HG03520 (cell line): ENCODE measurements at regions not wholly inside any gene's neighbourhood (a gene's known extent, or its start where the extent isn't known, plus 50 kb on each side); places are given as distances from the start of the nearest gene placed in this dataset.

ENCODE experiments used
- ATAC-seq: cut with Tn5 transposase; IDR thresholded peaks from one replicate; pipeline ENCODE4 v1.9.1; 2021; ENCODE audit warnings: mild to moderate bottlenecking, moderate library complexity; ENCODE audit not compliant: unreplicated experiment

DNA sequence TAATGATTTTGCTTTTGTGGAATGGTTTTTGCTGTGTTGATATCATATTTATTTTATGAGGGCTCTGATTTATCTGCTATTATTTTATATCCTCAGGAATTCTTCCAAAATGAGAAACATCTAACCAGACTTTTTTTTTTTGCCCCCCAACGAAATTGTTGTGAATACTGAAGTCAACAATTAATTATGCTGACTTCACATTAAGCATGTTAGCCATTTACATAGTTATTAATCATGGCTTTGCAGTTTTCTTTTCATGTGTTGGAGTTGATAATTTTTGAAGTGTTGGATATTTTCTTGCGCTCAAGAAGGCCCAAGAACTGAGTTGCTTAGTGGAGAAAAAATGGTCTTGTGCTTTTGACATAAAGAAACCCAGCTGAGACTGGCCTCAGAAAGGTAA, 246.6 kb upstream of the CRY1 start:
- ATAC-seq, result no peak

DNA sequence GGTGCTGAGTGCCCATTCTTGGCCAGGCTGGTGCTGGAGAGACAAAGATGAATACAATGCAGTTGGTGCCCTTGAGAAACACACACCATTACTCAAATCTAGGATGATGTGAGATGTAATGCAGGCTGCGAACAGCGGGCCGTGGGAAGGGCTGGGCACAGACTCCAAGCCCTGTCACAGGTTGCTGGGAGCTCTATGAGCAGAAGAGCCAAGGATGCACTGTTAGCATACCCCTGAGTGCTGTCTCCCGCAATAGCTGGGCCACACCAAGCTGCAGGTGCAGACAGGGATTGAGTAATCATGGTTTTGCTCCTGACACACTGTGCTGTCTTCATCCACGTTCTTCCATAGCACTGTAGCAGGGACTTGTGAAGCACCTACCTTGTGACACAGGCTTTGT, 247.5 kb upstream of the CRY1 start:
- no peak for ATAC-seq

DNA sequence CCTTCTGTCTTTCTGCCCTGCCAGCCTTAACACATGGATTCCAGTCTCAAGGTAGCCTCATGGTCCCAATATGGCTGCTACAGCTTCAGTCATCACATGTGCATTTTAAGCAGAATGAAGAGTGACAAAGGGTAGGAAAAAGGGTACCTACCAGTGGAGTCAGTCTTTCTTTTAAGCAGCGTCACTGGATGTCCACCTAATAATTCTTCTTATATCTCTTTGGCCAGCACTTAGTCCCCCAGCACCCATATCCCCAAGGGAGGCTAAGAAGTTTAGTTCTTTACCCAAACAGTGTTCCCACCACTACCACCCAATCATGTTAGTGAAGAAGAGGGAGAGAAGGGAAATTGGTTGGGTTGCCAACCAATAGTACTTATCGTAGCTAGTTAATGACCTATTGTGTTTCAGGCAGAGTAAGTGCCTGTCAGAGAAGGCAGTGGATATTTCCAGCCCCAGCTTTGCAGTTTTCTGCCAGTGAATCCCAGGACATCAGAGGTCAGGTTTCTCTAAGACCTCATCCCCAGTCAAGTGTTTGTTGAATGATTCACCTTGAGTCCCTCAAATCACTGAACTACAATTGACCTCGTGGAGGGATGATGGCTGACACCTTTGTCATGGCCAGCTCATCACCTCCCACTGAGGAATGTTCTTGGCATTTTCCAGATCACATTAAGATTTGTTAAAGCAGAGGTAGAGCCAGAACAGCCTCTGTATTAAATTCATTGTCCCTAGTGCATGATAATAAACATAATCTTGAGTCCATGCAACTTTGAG, 250.9 kb upstream of the CRY1 start:
- ATAC-seq, result no peak

DNA sequence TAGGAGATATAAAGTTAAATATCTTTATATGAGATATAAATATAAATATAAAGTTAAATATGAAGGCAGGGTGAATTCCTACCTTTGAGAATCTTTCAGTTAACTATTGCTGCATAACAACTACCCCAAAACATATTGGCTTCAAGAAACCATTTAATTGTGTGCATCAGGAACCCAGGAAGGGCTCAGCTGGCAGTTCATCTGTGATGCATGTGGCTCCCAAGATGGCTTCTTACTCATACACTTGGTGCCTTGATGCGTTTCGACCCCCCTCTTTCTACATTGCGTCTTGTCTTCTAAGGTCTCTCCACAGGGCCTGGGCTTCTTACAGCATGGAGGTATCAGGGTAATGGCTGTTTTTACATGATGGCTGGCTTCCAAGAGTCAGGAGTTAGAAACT, 253.9 kb upstream of the CRY1 start:
- ATAC-seq, result no peak

DNA sequence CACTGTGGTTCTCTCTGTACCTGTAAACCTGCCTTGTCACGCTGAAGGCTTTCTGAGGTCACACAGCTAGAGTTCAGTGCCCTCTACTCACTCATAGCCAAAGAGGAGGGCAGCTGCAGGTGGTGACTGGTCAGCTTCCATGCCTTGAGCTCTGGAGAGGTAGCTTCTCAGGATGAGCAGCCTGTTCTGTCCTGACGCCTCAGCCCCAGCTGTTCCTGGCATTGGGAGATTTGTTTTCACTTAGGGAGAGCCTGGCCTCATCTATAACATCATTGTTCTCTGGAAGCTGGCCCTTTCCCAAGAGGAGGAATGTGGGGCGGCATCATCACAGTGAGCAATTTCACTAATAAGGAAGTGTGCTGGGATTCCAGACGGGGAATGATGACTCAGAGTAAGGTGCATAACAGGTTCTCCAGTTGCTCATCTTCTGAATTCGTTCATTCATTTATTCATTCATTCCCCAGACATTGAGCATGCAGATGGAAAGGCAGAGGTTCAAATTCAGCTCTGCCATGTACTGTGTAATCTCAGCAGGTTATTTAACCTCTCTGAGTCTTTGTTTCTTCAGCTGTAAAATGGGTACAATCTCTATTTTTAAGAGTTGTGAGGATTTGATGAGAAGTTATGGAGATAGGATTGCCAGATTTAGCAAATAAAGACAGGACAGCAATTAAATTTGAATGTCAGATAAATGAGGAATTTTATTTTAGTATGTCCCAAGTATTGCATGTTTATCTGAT, 255.8 kb upstream of the CRY1 start:
- ATAC-seq, result no peak

DNA sequence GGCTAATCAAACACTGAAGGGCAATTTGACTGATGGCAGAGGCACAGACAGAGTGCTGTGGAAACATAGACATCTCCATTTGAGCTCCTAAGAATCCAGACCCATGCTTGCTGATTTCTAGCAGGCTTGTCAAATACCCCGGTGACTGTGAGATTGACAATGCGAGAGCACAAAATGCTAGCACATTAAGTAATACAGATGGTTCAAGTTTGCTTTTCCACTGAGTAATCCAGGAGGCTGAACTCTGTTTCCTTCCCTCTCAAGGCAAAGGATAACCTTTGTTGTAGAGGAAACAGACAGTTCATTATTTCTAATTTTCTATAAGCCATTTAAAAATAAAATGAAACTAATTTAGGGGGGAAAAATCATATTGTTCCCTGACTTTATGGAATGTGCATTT, 256.5 kb upstream of the CRY1 start:
- no peak for ATAC-seq

DNA sequence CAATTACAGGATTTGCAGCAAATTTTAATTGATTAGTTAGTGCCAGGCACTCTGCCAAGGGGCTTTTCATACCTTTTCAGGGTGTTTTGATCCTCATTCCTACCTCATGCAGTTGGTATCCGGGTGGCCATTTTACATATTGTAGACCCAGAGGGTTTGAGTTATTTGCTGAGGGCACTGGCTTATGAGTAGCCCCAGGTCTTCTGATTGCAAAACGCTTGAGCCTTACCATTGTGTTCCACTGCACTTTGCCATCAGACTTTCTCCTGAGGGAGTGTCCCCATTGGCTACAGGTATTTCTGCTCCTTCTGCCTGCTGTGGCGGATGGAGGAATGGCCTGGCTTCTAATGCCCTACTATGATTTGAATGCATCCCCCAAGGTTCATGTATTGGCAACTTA, 257.8 kb upstream of the CRY1 start:
- no peak for ATAC-seq

DNA sequence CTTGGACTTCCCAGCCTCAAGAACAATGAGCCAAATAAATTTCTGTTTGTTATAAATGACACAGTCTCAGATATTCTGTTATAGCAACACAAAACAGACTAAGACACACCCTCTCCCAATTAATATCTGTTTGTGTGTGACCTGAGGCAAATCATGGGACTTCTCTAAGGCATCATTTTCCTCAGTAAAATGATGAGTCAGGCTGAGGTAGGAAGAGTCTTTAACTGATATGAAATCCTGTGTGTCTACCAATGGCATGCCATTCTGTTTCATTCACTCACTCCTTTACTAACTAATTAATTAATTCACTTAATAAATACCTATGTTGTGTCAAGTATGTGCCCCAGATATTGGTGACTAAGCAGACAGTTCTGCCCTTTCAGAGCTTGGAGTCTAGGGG, 258.4 kb upstream of the CRY1 start:
- ATAC-seq, result no peak

DNA sequence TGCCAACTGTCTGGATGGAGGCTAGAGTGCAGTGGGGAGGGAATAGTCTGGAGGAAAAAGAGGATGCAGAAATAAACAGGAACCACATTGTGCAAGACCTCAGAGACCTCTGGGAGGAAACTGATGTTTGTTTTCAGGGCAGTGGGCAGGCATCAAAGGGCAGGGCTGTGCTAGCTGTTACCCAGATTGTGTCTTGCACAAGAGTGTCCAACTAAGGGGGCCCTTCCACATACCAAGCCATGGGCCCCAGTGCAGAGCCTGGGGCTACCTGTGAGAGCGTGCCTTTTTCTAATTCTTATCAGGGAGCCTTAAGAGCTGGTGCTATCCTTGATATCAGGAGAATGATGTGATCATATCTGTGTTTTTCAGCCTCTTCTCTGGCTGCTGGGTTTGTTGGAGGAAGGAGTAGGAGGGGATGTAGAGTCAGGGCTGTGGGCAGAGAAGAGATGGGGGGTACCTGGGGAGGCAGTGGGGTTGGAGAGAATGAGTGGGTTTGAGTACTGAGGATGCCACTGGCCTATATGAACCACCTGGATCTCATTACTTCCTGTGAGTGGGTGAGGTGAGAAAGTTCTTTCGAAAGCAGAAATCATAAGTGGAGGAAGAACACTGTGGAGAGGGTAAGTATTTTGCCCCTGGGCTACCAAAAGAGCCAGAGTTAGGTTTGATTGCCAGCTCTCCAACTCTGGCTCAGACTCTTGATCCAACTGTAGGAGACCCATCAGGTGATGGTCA, 259.2 kb upstream of the CRY1 start:
- ATAC-seq, result no peak

DNA sequence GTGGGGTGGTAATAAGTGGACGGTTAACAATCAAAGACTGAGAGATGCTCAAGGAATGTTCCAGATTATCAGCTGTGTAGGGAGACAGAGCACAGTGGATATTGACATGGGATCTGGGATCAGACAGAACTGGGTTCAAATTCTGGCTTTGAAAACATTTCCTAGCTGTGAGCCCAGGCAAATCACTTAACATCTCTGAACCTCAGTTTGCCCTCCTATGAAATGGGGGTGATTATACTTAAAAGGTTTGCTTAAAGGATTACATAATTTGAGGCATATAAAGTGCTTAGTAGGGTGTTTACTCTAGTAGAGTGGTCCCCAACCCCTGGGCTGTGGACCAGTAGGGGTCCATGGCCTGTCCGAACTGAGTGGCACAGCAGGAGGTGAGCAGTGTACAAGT, 260.0 kb upstream of the CRY1 start:
- ATAC-seq, result no peak

DNA sequence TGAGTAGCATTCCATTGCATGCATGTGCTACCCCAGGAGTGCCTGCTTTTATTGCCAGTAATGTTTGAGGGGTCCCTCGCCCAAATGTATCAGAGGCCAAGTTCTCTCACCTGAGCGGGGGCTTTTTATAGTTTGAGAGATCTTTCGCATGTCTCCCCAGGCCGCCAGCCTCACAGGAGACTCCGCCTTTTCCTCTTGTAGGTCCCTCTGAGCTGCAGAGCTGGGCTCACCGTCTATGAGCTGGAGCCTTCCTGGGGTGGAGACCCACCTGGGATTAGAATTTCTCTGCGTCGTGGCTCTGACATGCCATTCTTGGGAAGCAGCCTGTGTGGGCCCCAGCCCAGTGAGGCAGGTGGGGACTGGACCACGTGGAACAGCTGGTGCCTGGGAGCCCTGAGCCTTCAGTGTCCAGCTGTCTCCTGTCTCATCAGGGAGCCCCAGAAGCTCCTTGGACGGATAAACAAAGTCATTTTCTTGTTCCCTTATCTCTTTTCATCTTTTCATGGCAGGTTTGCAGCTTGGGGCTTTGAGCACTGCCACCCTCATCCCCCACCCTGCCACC, 261.7 kb upstream of the CRY1 start:
- no peak for ATAC-seq

DNA sequence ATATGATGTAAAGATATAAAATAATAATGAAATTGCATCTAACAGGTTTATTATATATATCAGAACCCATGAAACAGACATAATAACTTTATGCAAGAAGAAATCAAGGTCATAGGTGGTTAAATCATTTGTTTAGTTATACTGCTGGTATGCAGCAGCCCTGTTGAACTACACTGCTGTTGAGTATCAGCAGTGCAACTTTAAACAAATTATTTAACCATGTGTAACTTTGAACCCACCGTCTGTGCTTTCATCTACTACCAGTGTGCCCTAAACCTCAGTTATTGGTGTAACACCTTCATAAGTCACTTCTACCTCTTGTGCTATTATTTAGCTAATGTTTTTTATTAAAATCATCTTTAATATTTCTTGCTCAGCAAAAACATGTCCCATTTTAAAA, 262.3 kb upstream of the CRY1 start:
- no peak for ATAC-seq

DNA sequence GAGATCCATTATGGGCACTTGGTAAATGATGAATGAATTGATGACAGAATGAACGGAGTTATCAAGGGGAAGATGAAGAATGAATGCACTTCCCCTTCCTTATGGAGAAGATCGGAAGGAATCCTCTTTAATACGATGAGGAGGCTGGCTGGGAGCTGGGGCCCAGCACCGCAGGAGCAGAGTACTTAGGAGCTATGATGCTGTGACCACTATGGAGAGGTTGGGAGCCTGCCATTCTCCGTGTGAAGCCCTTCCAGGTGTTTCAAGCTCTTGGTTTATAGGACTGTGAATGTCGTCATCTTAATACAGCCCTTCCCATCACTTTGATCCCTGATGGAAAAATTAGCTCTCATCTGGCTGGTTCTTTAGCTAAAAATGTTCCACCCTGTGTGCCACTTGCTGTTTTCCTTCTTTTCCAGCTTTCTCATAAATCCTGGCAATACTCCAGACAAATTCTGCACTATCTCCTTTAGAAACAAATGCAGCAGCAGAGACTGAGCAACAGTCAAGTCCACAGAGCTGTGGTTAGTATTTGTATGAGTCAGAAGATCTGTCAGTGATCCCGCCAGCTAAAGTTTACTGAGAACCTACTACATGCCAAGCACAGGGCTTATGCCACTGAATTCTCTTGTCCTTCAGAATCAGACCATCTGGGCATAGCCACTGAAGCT, 263.1 kb upstream of the CRY1 start:
- ATAC-seq, result no peak

DNA sequence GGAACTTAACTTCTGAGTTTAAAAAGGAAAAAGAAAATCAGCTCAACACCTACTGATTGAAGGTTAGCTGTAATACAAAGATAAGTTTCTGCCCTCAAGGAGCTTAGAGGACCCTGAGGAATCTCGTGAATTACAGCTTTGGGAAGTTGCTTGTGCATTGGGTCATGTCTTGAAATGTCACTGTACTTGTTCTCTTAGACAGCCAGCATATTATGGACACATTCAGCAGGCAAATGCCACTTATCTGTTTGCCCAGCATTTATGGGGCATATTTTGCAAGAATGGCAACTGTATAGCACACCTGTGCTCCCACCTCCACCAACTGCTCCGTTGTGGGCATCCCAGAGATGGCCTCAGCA, 263.6 kb upstream of the CRY1 start:
- ATAC-seq, result no peak

DNA sequence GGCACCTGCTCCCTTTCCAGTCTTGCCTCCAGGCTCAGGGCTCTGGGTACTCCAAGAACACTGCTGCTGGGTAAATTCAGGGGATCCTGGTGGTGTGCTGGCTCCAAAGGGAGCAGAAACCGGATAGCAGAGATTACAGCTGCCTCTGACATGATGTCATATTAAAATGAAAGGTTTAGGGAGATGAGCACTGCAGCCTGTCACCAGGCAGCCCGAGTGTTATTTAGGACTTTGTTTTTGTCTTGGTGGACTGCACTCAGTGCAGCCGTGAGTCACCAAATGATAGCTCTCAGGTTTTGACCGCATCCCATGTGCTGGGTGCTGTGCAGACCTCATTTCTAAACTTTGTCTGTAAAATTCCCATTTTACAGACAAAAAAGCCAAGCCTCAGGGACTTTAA, 266.0 kb upstream of the CRY1 start:
- no peak for ATAC-seq

DNA sequence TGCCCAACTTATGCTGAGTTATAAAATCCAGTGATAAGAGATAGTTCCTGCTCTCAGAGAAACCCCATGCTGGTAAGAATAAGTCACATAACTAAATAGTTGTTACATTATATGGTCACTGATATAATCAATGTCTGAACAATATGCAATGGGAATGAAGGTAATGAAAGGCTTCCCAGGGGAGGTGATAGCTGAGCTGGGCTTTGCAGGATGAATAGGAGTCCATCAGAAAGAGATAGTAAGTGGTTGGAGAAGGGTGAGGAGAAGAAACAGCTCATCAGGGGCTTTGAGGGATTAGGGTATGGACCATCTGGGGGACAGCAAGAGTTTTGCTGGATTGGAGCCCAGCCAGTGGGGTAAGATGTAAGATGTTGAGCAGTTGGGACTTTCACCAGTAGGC, 266.7 kb upstream of the CRY1 start:
- ATAC-seq, result no peak

DNA sequence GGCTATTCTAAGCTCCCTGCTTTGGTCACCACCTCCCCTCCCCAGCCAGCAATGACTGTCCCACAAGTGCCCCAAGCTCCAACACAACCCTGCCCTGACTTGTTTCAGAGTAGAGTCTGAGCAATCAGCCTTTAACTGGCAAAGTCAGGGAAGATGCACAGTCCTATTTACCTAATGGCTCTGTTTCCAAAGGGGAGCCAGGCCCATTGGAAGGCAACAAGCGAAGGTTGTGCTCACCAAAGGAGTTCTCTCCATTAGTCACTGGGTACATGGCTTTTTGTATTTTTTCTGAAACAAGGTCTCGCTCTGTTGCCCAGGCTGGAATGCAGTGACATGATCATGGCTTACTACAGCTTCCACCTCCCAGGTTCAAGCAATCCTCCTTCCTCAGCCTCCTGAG, 267.1 kb upstream of the CRY1 start:
- no peak for ATAC-seq

DNA sequence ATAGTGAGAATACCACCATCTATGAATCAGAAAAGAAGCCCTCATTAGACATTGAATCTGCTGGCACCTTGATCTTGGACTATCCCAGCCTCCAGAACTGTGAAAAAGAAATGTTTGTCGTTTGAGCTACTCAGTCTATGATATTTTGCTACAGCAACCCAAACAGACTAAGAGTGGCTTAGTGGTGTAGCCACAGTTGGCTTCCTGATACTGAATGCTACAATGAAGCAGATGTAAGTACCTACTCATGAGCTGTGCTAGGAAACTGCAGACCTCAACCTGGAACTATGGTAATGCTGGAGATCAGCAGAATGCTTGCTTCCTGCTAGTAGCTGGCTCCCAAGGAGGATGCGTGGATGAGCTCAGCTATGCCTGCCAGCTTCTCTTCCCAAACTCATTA, 268.6 kb upstream of the CRY1 start:
- no peak for ATAC-seq

DNA sequence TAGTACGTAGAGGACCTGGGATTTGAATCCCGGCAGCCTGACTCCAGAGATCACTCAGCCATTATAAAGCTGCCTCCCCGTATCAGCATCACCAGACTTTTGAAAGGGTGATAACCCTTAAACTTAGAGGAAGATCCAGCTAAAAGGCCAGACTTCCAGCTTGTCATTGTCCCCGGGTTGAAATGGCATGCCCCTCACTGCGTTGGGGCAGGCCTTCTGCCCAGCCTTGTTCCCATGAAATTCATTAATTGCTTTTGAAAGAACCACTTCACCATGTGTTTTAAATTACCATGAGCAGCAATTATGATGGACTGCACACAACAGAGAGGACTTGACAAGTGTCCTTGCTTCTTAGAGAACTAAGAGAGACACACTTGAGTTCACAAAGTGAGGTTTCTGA, 269.6 kb upstream of the CRY1 start:
- ATAC-seq, result no peak

DNA sequence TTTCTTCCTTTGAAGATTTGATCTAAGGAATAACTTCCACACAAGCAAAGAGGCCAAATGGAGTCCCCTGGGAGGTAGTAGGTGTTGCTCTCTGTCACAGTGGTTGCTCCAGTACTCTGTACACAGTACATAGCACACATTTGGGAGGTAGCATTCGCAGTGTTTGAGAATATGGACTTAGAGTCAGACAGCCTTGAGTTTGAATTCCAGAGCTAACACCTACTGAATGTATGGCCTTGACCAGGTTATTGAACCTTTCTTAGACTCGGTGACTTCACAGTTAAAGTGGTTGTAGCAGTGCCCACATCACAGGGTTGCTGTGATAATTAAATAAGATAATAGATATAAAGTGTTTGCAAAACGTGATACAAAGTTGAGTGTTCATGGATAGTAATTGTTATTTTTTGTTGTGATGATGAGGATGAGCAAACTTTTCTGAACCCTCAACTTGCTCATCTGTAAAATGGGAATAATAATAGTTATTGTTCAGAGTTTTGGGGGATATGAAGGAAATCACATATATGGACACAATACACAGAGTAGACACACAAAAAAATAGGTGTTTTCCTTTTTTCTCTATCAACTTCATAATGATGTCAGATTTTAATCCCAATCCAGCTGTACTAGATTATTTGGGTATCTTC, 271.6 kb upstream of the CRY1 start:
- no peak for ATAC-seq

DNA sequence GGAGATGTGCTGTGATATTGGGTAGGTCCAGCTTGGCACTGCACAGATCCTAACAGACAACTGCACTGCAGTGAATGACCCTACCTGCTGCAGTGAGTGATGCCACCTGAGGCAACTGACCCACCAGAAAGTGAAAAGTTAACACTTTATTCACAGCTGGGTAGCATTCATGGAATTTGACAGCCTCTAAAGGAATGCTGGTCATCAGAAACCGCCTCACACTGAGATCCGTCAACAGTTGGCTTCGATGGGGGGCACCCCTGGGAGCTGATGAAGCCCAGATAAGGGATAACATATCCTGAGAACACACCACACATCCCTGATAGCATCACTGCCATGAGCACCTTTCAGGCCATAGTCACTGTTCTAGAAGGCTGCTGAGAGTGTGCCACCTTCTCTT, 272.4 kb upstream of the CRY1 start:
- ATAC-seq, result no peak
